ENCODE measurements at regions not wholly inside any gene's neighbourhood (a gene's known extent, or its start where the extent isn't known, plus 50 kb on each side); places are given as distances from the start of the nearest gene placed in this dataset.

GRCh38 chr2:123715467-123715982, 309.6 kb upstream of the CNTNAP5 start:
- TF ChIP-seq REST (IDR thresholded peaks at IDR 0.05; ENCODE audit: insufficient read depth in 1 of 2, low read depth in 2 of 2, low read length in 2 of 2): no peak
- TF ChIP-seq POLR2AphosphoS5 (IDR thresholded peaks at IDR 0.05; ENCODE audit: low read depth, low read length): no peak
- TF ChIP-seq TAF1 (IDR thresholded peaks at IDR 0.05; ENCODE audit: borderline replicate concordance, insufficient read depth, low read length): no peak
- no peak for TF ChIP-seq SIN3A (IDR thresholded peaks at IDR 0.05; ENCODE audit: borderline replicate concordance, insufficient read depth, low read length)
- no peak for TF ChIP-seq FOXP2 (optimal IDR thresholded peaks at IDR 0.05; ENCODE audit: borderline replicate concordance, extremely low read depth, extremely low read length, insufficient read depth)
